Uterus (tissue), 2 donors: ENCODE measurements at regions not wholly inside any gene's neighbourhood (a gene's known extent, or its start where the extent isn't known, plus 50 kb on each side); places are given as distances from the start of the nearest gene placed in this dataset.
"Not testable (repeated sequence)": the region's sequence is repeated elsewhere in the genome, so short reads cannot be mapped to it uniquely, and the experiment has no call there.

Source experiments
- POLR2A ChIP-seq, 2 donors: fragments of 450-650 bp; IDR thresholded peaks; one replicate each; pipeline ENCODE4 v1.6.1; 2016; ENCODE audit warnings: antibody characterized with exemption in 2 of 2, mild to moderate bottlenecking in 1 of 2, moderate library complexity in 1 of 2
- TF ChIP-seq, protein P1 (sequence below), 4 experiments: fragments of 200-600 bp in 2 of 4; fragments of 450-650 bp in 2 of 4; sonication (generic) in 2 of 4; IDR thresholded peaks; one replicate each; pipeline ENCODE4 v1.5.1; 2016 to 2019; ENCODE audit warnings: antibody characterized with exemption in 4 of 4, mild to moderate bottlenecking in 2 of 4, moderate library complexity in 1 of 4

DNA sequence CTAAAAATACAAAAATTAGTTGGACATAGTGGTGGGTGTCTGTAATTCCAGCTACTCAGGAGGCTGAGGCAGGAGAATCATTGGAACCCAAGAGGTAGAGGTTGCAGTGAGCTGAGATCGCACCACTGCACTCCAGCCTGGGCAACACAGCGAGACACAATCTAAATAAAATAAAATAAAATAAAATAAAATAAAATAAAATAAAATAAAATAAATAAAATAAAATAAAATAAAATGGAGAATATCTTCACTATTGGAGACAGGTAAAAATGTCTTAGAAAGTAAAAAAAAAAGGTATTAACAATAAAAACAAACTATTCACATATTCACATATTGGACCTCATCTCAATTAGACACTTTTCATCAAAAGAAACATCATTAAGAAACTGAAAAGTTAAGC lies 106.3 kb upstream of the PAXBP1 start:
- TF ChIP-seq POLR2A (IDR thresholded peaks at IDR 0.05), result not testable (repeated sequence)
- TF ChIP-seq, protein P1, sequence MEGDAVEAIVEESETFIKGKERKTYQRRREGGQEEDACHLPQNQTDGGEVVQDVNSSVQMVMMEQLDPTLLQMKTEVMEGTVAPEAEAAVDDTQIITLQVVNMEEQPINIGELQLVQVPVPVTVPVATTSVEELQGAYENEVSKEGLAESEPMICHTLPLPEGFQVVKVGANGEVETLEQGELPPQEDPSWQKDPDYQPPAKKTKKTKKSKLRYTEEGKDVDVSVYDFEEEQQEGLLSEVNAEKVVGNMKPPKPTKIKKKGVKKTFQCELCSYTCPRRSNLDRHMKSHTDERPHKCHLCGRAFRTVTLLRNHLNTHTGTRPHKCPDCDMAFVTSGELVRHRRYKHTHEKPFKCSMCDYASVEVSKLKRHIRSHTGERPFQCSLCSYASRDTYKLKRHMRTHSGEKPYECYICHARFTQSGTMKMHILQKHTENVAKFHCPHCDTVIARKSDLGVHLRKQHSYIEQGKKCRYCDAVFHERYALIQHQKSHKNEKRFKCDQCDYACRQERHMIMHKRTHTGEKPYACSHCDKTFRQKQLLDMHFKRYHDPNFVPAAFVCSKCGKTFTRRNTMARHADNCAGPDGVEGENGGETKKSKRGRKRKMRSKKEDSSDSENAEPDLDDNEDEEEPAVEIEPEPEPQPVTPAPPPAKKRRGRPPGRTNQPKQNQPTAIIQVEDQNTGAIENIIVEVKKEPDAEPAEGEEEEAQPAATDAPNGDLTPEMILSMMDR (IDR thresholded peaks at IDR 0.05), result not testable (repeated sequence)
